Large intestine (tissue), 3 donors: ENCODE measurements at regions not wholly inside any gene's neighbourhood (a gene's known extent, or its start where the extent isn't known, plus 50 kb on each side); places are given as distances from the start of the nearest gene placed in this dataset.

ENCODE experiments used
- DNase-seq, 2 donors: peaks; one replicate each; pipeline versions ENCODE4 v3.0.0 to v3.0.0-alpha.2; 2013
- H3K27ac ChIP-seq: one replicate; pipeline ENCODE4 v1.5.1; 2013; ENCODE audit warnings: low read length
- H3K27me3 ChIP-seq: 2 replicates; pipeline ENCODE4 v1.6.1; 2013; ENCODE audit warnings: low read length; ENCODE audit not compliant: control insufficient read depth, insufficient read depth
- H3K36me3 ChIP-seq: 2 replicates; pipeline ENCODE4 v1.6.1; 2013; ENCODE audit warnings: low read length; ENCODE audit not compliant: control insufficient read depth, insufficient read depth
- H3K4me1 ChIP-seq: one replicate; pipeline ENCODE4 v1.6.1; 2013; ENCODE audit warnings: low read length; ENCODE audit not compliant: control insufficient read depth, insufficient read depth
- H3K4me3 ChIP-seq: one replicate; pipeline ENCODE4 v1.5.1; 2013; ENCODE audit warnings: low read length
- H3K9me3 ChIP-seq: one replicate; pipeline ENCODE4 v1.6.1; 2013; ENCODE audit warnings: mild to moderate bottlenecking, low read depth, low read length, moderate library complexity; ENCODE audit not compliant: control insufficient read depth
- WGBS: methylation state at CpG from one replicate; pipeline ENCODE4 v1.1.5; 2013; ENCODE audit warnings: low lambda C conversion rate; ENCODE audit not compliant: insufficient coverage; 5-methylcytosine and 5-hydroxymethylcytosine counted together

DNA sequence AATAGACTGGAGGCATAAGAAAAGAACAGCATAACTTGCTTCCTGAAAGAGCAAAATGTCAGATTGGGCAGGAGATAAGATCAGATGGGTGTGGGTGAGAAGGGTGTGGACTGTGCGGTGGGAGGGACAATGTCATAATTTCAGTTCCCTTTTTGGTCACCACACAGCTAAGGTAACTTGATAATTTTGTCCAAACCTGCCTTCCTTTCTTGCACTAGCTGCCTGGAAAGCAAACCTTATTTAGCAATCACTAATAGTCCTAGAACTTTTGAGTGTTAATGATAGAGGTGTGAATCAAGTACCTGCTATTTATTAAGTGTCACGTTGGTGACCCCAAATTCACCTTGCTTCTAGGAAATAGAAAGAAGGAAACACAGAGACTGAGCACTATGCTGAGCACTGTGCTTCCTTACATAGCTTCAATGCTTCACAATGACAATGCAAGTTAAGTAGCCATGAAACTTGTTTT is 72.4 kb upstream of the SP4 start:
- Histone ChIP-seq H3K4me3 (no peak overlapping the region), H3K27me3 (no peaks in the 10 kb centered on the region), H3K27ac (no peak overlapping the region), H3K4me1 (no peaks in the 10 kb centered on the region), H3K9me3 (no peaks in the 10 kb centered on the region), H3K36me3 (no peaks in the 10 kb centered on the region)
- DNase-seq, result no peak
- no CpG with 5 or more reads among the region's 2 CpGs for WGBS

DNA sequence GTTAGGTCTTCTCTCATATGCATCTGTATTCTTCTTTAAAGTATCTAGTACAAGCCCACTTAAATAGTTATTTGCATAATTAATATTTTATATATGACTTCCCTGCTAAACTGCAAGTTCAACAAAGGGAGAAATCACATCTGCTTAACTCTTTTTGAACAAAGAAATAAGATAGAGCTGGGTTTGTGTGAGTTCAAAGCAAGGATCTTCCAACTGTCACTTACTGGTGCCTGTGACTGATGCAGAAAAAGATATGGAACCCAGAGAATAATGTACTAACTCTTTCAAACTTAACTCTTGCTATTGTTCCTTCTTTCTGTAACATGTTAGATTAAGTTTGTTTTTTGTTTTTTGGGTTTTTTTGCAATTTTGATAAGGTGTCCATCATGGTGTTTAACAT is 71.3 kb upstream of the SP4 start:
- no peak overlapping the region for H3K4me3 ChIP-seq

GRCh38 chr7:21357151-21358097 is 70.5 kb upstream of the SP4 start:
- no peak for DNase-seq
- no peaks in the 10 kb centered on the region for H3K36me3 ChIP-seq

More for the DNA sequence above, 71.3 kb upstream of the SP4 start:
- H3K27ac ChIP-seq, result no peak overlapping the region
- H3K27me3 ChIP-seq, result no peaks in the 10 kb centered on the region
- H3K36me3 ChIP-seq, result no peaks in the 10 kb centered on the region
- H3K4me1 ChIP-seq, result no peaks in the 10 kb centered on the region
- H3K9me3 ChIP-seq, result no peaks in the 10 kb centered on the region
- no peak for DNase-seq

GRCh38 chr7:21358648-21359047 is 69.2 kb upstream of the SP4 start:
- H3K36me3 ChIP-seq, result no peaks in the 10 kb centered on the region
- H3K27ac ChIP-seq, result no peak overlapping the region
- no peaks in the 10 kb centered on the region for H3K4me1 ChIP-seq
- H3K9me3 ChIP-seq, result no peaks in the 10 kb centered on the region
- 100% methylated on average over 1 of the region's 5 CpGs for WGBS
- H3K4me3 ChIP-seq, result no peak overlapping the region
- peaks cover 2% of the 10 kb centered on the region for H3K27me3 ChIP-seq
- DNase-seq, result no peak

More at GRCh38 chr7:21357151-21358097, 70.5 kb upstream of the SP4 start:
- H3K27ac ChIP-seq, result no peak overlapping the region
- H3K27me3 ChIP-seq, result no peaks in the 10 kb centered on the region
- no peaks in the 10 kb centered on the region for H3K9me3 ChIP-seq
- no peaks in the 10 kb centered on the region for H3K4me1 ChIP-seq
- 100% methylated on average over 1 of the region's 3 CpGs for WGBS
- H3K4me3 ChIP-seq, result no peak overlapping the region

DNA sequence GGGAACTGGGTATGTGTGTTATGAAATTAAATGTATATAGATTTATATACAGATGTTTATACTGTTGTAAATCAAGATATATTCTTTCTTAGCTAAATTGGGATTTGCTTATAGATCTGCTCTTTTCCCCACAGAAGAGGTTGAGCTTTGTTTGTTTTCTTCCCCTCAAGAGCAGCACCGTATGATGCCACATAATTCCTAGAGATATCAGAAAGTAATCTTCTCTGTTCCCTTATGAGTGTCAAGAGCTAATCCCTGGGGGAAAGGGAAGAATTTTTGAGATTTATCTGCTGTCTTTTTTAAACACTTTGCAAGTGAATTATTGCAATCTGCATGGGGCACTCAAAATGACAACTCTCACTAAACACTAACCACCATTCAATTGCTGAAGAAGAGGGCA is 68.7 kb upstream of the SP4 start:
- H3K27ac ChIP-seq, result no peak overlapping the region
- H3K4me1 ChIP-seq, result no peaks in the 10 kb centered on the region
- peaks cover 2% of the 10 kb centered on the region for H3K27me3 ChIP-seq
- no peaks in the 10 kb centered on the region for H3K36me3 ChIP-seq
- no peaks in the 10 kb centered on the region for H3K9me3 ChIP-seq
- no CpG with 5 or more reads among the region's 1 CpG for WGBS
- H3K4me3 ChIP-seq, result no peak overlapping the region
- no peak for DNase-seq

DNA sequence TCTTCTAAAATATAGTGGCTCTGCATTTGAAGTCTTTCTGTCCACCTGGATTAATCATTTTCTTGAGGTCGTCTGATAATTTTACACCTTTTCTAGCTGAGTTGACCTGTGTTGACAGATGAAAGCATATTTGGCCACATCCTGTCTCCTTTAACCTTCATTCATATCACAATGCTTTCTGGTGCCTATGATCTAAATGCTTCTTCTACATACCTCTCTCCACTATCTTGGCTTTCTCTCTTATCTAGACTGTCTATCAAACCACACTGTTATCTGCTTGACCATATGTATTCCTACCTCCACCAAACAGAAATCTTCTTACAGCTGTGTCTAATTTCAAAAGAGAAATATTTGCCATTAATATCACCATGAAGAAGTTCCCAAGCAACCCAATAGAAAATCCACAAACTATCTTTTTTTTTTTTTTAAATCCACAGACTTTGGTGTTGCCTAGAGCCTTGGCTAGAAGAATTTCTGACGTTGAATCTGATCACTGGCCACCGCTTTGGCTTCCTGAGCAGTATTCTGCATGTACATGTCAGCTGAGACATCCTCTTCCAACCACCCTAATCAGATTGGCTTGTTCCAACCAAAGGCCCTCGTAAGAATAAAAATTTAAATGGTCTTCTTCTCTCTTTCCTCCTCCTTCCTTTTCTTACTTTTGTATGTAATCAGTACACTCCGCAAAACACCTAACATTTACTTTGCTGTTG is 66.3 kb upstream of the SP4 start:
- Histone ChIP-seq H3K4me1 (peaks cover 5% of the 10 kb centered on the region), H3K27me3 (peaks cover 2% of the 10 kb centered on the region), H3K36me3 (no peaks in the 10 kb centered on the region), H3K27ac (no peak overlapping the region), H3K4me3 (no peak overlapping the region), H3K9me3 (no peaks in the 10 kb centered on the region)
- 40% methylated on average over 1 of the region's 5 CpGs for WGBS
- DNase-seq, result no peak

DNA sequence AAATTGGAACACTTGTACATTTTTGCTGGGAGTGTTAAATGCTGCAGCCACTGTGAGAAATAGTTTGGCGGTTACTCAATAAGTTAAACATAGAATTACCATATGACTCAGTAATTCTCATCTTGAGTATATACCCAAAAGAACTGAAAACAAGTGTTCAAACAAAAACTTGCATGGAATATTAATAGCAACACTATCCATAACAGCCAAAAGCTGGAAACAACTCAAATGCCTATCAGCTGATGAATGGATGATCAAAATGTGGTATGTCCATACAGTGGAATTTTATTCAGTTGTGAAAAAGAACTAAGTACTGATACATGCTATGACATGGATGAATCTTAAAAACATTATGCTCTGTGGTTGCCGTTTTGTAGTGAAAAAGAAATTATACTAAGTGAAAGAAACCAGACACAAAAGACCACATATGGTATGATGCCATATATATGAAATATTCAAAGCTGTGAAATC is 63.0 kb upstream of the SP4 start:
- peaks cover 2% of the 10 kb centered on the region for H3K27me3 ChIP-seq
- H3K4me3 ChIP-seq, result no peak overlapping the region
- WGBS, result 88% methylated on average over 1 of the region's 2 CpGs
- DNase-seq, result no peak
- H3K27ac ChIP-seq, result no peak overlapping the region
- peaks cover 11% of the 10 kb centered on the region for H3K4me1 ChIP-seq
- no peaks in the 10 kb centered on the region for H3K9me3 ChIP-seq
- H3K36me3 ChIP-seq, result no peaks in the 10 kb centered on the region

DNA sequence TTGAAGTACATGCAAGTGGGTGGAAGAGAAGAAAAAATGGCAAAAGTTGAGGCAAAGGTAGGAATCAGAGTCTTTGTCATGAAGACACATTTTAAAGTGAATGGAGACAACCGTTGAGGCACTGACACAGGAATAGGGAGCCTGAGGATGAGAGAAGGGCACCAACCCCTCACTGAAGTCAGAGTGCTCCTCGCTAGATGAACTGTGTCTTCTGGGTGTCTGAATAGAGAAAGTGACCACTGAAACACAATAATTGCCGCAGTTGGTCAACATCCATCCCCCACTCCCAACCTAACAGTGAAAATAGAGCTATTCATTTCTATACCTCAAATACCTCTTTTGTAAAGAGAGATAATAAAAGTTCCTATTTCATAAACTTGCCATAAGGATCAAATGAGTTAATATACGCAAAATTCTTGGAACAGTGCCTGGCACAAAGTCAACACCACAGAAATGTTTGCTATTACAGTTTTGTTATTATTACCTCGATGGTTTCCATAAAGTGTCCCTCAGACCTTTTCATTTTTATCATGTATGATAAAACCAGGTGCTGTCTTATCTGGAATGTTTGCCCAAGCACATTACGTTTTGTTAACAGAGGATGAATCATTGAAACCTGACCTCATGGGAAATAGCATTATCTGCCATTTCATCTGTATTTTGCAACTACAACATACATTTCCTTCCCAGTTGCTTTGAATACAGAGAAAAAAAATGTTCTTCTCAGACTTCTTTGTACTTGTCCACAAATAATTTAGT is 61.8 kb upstream of the SP4 start:
- Histone ChIP-seq H3K27me3 (peaks cover 2% of the 10 kb centered on the region), H3K4me1 (peaks cover 11% of the 10 kb centered on the region), H3K4me3 (no peak overlapping the region), H3K27ac (peak overlapping the region; percentile 16), H3K9me3 (no peaks in the 10 kb centered on the region), H3K36me3 (no peaks in the 10 kb centered on the region)
- DNase-seq, result peak; percentile 46 to 74
- 20% methylated on average over 1 of the region's 6 CpGs for WGBS

DNA sequence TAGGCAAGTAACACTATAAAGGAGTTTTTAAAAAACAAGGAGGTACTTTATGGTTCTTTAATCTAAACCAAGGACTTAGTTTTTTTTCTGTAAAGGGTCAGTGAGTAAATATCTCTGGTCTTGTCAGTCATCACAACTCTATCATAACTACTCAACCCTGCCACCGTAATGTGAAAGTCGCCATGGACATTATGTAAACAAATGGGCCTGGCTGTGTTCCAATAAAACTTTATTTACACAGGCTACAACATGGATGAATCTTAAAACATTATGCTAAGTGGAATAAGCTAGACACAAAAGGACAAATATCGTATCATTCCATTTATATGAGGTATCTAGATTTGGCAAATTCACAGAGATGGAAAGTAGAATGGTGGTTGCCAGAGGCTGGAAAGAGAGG is 60.8 kb upstream of the SP4 start:
- Histone ChIP-seq H3K4me3 (no peak overlapping the region), H3K9me3 (no peaks in the 10 kb centered on the region), H3K27ac (no peak overlapping the region), H3K4me1 (peaks cover 11% of the 10 kb centered on the region), H3K36me3 (no peaks in the 10 kb centered on the region), H3K27me3 (peaks cover 2% of the 10 kb centered on the region)
- peak in 1 of 2 donors; percentile 23 for DNase-seq
- 100% methylated on average over 1 of the region's 3 CpGs for WGBS

- H3K27me3 ChIP-seq, result peaks cover 2% of the 10 kb centered on the region
- no peak overlapping the region for H3K27ac ChIP-seq
- no CpG with 5 or more reads among the region's 10 CpGs for WGBS
- DNase-seq, result no peak
- no peaks in the 10 kb centered on the region for H3K36me3 ChIP-seq
- no peak overlapping the region for H3K4me3 ChIP-seq
- peaks cover 11% of the 10 kb centered on the region for H3K4me1 ChIP-seq
- H3K9me3 ChIP-seq, result no peaks in the 10 kb centered on the region
Observed at GRCh38 chr7:21367537-21367936, 60.3 kb upstream of the SP4 start.
